ENCODE measurements at regions not wholly inside any gene's neighbourhood (a gene's known extent, or its start where the extent isn't known, plus 50 kb on each side); places are given as distances from the start of the nearest gene placed in this dataset.

- TF ChIP-seq, protein P1, sequence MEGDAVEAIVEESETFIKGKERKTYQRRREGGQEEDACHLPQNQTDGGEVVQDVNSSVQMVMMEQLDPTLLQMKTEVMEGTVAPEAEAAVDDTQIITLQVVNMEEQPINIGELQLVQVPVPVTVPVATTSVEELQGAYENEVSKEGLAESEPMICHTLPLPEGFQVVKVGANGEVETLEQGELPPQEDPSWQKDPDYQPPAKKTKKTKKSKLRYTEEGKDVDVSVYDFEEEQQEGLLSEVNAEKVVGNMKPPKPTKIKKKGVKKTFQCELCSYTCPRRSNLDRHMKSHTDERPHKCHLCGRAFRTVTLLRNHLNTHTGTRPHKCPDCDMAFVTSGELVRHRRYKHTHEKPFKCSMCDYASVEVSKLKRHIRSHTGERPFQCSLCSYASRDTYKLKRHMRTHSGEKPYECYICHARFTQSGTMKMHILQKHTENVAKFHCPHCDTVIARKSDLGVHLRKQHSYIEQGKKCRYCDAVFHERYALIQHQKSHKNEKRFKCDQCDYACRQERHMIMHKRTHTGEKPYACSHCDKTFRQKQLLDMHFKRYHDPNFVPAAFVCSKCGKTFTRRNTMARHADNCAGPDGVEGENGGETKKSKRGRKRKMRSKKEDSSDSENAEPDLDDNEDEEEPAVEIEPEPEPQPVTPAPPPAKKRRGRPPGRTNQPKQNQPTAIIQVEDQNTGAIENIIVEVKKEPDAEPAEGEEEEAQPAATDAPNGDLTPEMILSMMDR (IDR thresholded peaks at IDR 0.05) = no peak
- peaks cover 53% of the 10 kb centered on the region for H3K4me1 Mint-ChIP-seq (ENCODE audit: low read depth)
- DNase-seq = no peak
- H3K4me3 Mint-ChIP-seq = no peak overlapping the region
- H3K27me3 Mint-ChIP-seq (ENCODE audit: insufficient read depth) = no peaks in the 10 kb centered on the region; the same call in 1 of the 2 replicates
- no peaks in the 10 kb centered on the region for H3K9me3 Mint-ChIP-seq
- H3K36me3 Mint-ChIP-seq (ENCODE audit: low read depth) = no peaks in the 10 kb centered on the region; the same call in 1 of the 2 replicates
- H3K27ac Mint-ChIP-seq = no peak overlapping the region
Observed at GRCh38 chr6:139523986-139524385, 149.5 kb upstream of the CITED2 start.

DNA sequence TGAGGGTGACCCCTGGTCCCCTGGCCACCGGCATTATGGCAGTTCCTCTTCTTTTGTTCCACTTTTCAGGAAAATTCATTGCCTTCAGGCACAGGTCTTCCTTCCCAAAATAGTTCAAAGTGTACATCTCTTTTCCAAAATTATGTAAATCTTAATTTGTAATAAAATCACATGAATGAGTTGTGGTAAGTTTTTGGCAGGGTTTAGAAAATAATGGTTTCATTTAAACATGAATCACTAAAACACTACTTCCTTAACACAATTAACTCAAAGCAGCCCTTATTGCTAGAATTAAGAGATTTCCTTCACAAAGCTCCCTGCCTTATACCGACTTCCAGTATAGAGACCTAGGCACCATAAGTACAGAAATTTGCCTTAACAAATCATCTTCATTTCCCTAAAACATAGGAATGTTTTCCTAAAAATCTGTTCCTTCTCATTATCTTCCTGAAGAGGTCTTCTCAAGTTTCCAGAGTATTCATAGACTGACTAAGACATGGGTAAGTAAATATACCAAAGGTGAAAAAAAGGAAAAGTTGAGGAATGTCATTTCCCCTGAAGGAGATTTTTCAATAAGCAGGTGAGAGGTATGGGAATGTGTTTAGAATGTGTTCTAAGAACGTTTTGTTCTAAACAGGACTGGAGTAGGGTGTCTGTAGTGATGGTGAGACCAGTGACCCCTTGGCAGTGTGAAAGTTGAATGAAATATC is 148.2 kb upstream of the CITED2 start:
- Mint-ChIP-seq H3K27me3 (ENCODE audit: insufficient read depth) (no peaks in the 10 kb centered on the region; the same call in 1 of the 2 replicates), H3K4me1 (ENCODE audit: low read depth) (peaks cover 53% of the 10 kb centered on the region), H3K27ac (peak overlapping the region; percentile 8; the same call in 1 of the 2 replicates), H3K4me3 (peak overlapping the region; percentile 1), H3K9me3 (no peaks in the 10 kb centered on the region), H3K36me3 (ENCODE audit: low read depth) (no peaks in the 10 kb centered on the region; the same call in 1 of the 2 replicates)
- TF ChIP-seq, protein P1 (IDR thresholded peaks at IDR 0.05) = no peak
- no peak for DNase-seq

DNA sequence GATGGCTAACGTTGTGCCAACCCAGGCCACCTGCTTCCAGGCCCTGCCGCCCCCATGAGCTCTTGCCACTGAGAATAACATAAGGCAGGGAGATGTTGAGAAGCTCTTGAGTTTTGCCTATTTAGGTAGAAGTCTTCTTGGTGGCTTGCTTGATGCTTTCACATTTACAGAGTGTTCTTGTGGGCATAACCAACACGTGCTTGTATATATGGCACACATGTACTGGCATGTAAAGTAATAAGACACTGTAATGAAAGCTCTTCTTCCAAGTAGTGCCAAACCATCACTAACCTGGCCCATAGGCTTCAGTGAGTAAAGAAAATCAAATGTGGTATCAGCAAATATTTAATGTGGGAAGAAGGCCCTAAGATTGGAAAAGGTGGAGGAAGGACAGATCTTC is 146.9 kb upstream of the CITED2 start:
- Mint-ChIP-seq H3K27ac (no peak overlapping the region), H3K4me1 (ENCODE audit: low read depth) (peaks cover 62% of the 10 kb centered on the region), H3K4me3 (no peak overlapping the region), H3K36me3 (ENCODE audit: low read depth) (no peaks in the 10 kb centered on the region; the same call in 1 of the 2 replicates), H3K9me3 (no peaks in the 10 kb centered on the region), H3K27me3 (ENCODE audit: insufficient read depth) (no peaks in the 10 kb centered on the region; the same call in 1 of the 2 replicates)
- TF ChIP-seq, protein P1 (IDR thresholded peaks at IDR 0.05) = no peak
- DNase-seq = no peak

- Mint-ChIP-seq H3K27ac (peak overlapping the region; percentile 47), H3K4me1 (ENCODE audit: low read depth) (peaks cover 65% of the 10 kb centered on the region), H3K9me3 (no peaks in the 10 kb centered on the region), H3K27me3 (ENCODE audit: insufficient read depth) (no peaks in the 10 kb centered on the region; the same call in 1 of the 2 replicates), H3K4me3 (no peak overlapping the region), H3K36me3 (ENCODE audit: low read depth) (no peaks in the 10 kb centered on the region; the same call in 1 of the 2 replicates)
- no peak for DNase-seq
- TF ChIP-seq, protein P1 (IDR thresholded peaks at IDR 0.05) = no peak
Observed at GRCh38 chr6:139520321-139520768, 145.9 kb upstream of the CITED2 start.

DNA sequence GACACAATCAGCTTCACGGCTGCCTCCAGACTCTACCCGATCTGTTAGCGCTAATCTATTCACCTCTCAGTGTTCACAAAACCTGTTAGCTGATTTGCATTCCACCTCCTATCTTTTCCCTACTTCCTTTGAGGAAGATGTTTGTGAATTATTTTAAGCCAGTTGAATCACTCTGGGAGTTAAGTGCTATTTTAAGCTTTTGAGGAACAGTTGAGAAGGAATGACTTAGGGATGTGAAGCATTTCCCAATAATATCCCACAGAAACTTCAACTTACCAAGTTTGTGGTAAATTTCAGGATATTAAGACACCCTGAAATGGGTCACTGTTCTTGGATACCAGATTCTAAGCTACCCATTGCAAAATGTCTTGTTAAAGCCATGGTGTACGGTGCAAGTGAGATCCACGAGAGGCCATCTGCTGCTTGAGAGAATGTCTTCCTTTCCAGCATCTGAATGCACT is 145.2 kb upstream of the CITED2 start:
- TF ChIP-seq, protein P1 (IDR thresholded peaks at IDR 0.05) = no peak
- Mint-ChIP-seq H3K36me3 (ENCODE audit: low read depth) (no peaks in the 10 kb centered on the region; the same call in 1 of the 2 replicates), H3K4me1 (ENCODE audit: low read depth) (peaks cover 65% of the 10 kb centered on the region)

More for the DNA sequence above, 145.2 kb upstream of the CITED2 start:
- no peaks in the 10 kb centered on the region for H3K9me3 Mint-ChIP-seq
- H3K4me3 Mint-ChIP-seq = no peak overlapping the region
- H3K27ac Mint-ChIP-seq = peak overlapping the region; percentile 47
- H3K27me3 Mint-ChIP-seq (ENCODE audit: insufficient read depth) = no peaks in the 10 kb centered on the region; the same call in 1 of the 2 replicates
- DNase-seq = peak; percentile 26

All from HFFc6 (cell line).